Stimulated activated CD8-positive, alpha-beta memory T cell treated with anti-CD3 and anti-CD28 coated beads, Interleukin-4, amount 100 ng/mL, for 48 hours (primary cell): ENCODE measurements at regions not wholly inside any gene's neighbourhood (a gene's known extent, or its start where the extent isn't known, plus 50 kb on each side); places are given as distances from the start of the nearest gene placed in this dataset.

Source experiments
- DNase-seq: peaks from one replicate; pipeline ENCODE4 v3.0.0-alpha.2; 2020

- DNase-seq = no peak
These were observed 1648.4 kb upstream of the RAG2 start for GRCh38 chr11:38246451-38246850.

- no peak for DNase-seq
These were observed 1628.6 kb upstream of the RAG2 start for GRCh38 chr11:38226684-38227083.

- DNase-seq = no peak
These were observed 1623.3 kb upstream of the RAG2 start for GRCh38 chr11:38221295-38221694.

- DNase-seq = no peak
These were observed 1621.6 kb upstream of the RAG2 start for GRCh38 chr11:38219636-38220035.

GRCh38 chr11:38208951-38209350 is 1610.9 kb upstream of the RAG2 start:
- DNase-seq = no peak

- DNase-seq = no peak
These were observed 1608.6 kb upstream of the RAG2 start for GRCh38 chr11:38206663-38207062.

GRCh38 chr11:38191101-38191500 is 1593.1 kb upstream of the RAG2 start:
- no peak for DNase-seq

GRCh38 chr11:38182126-38182866 is 1584.3 kb upstream of the RAG2 start:
- no peak for DNase-seq

- DNase-seq = no peak
These were observed 1578.8 kb upstream of the RAG2 start for GRCh38 chr11:38176686-38177322.

GRCh38 chr11:38173676-38174075 is 1575.6 kb upstream of the RAG2 start:
- DNase-seq = no peak

- no peak for DNase-seq
These were observed 1571.2 kb upstream of the RAG2 start for GRCh38 chr11:38169286-38169685.

GRCh38 chr11:38163526-38163925 is 1565.5 kb upstream of the RAG2 start:
- DNase-seq = no peak

GRCh38 chr11:38160433-38160832 is 1562.4 kb upstream of the RAG2 start:
- no peak for DNase-seq

- no peak for DNase-seq
These were observed 1561.0 kb upstream of the RAG2 start for GRCh38 chr11:38159038-38159437.

- DNase-seq = no peak
These were observed 1558.6 kb upstream of the RAG2 start for GRCh38 chr11:38156495-38157146.

GRCh38 chr11:38155856-38156255 is 1557.8 kb upstream of the RAG2 start:
- DNase-seq = no peak

- no peak for DNase-seq
These were observed 1555.9 kb upstream of the RAG2 start for GRCh38 chr11:38153985-38154384.

- DNase-seq = no peak
These were observed 1545.8 kb upstream of the RAG2 start for GRCh38 chr11:38143852-38144251.

- no peak for DNase-seq
These were observed 1540.9 kb upstream of the RAG2 start for GRCh38 chr11:38138972-38139371.

GRCh38 chr11:38136887-38137286 is 1538.9 kb upstream of the RAG2 start:
- DNase-seq = no peak

- DNase-seq = no peak
These were observed 1533.5 kb upstream of the RAG2 start for GRCh38 chr11:38131535-38131934.

GRCh38 chr11:38130976-38131375 is 1532.9 kb upstream of the RAG2 start:
- DNase-seq = no peak

- no peak for DNase-seq
These were observed 1532.5 kb upstream of the RAG2 start for GRCh38 chr11:38130514-38130913.

GRCh38 chr11:38123673-38124072 is 1525.6 kb upstream of the RAG2 start:
- DNase-seq = no peak
